Fibroblast of lung (primary cell): ENCODE measurements at regions not wholly inside any gene's neighbourhood (a gene's known extent, or its start where the extent isn't known, plus 50 kb on each side); places are given as distances from the start of the nearest gene placed in this dataset.

Experiments used
- DNase-seq, 2 donors: peaks; one replicate each; pipeline versions ENCODE4 v3.0.0 to v3.0.0-alpha.2; 2010; ENCODE audit warnings: low read depth in 2 of 2
- H2AFZ ChIP-seq: 2 replicates; pipeline ENCODE4 v1.5.1; 2012; ENCODE audit warnings: low read length, control low read depth, inconsistent platforms
- H3K27ac ChIP-seq: 2 replicates; pipeline ENCODE4 v1.5.1; 2011; ENCODE audit warnings: low read length, control low read depth; ENCODE audit not compliant: insufficient read depth
- H3K27me3 ChIP-seq: 2 replicates; pipeline ENCODE4 v1.5.1; 2011; ENCODE audit warnings: mild to moderate bottlenecking, low read length; ENCODE audit not compliant: control insufficient read depth, insufficient read depth
- H3K36me3 ChIP-seq: 2 replicates; pipeline ENCODE4 v1.5.1; 2011; ENCODE audit warnings: low read length; ENCODE audit not compliant: control insufficient read depth, insufficient read depth
- H3K4me1 ChIP-seq: 2 replicates; pipeline ENCODE4 v1.5.1; 2011; ENCODE audit warnings: low read length; ENCODE audit not compliant: control insufficient read depth, insufficient read depth; ENCODE audit errors: extremely low read depth
- H3K4me2 ChIP-seq: 2 replicates; pipeline ENCODE4 v1.5.1; 2011; ENCODE audit warnings: low read length, control low read depth; ENCODE audit not compliant: insufficient read depth; ENCODE audit errors: extremely low read depth
- H3K4me3 ChIP-seq, 4 experiments: fragments of 200-600 bp in 1 of 4; sonication (generic) in 1 of 4; replicated peaks in 1 of 4; 2 replicates each; pipeline ENCODE4 v1.5.1; 2011 to 2016; ENCODE audit warnings: low read length in 4 of 4, low read depth in 3 of 4, mild to moderate bottlenecking in 3 of 4, control low read depth in 2 of 4, inconsistent platforms in 1 of 4, mixed read lengths in 1 of 4; ENCODE audit not compliant: insufficient read depth in 1 of 4; ENCODE audit errors: control extremely low read depth in 1 of 4
- H3K79me2 ChIP-seq: 2 replicates; pipeline ENCODE4 v1.5.1; 2012; ENCODE audit warnings: mild to moderate bottlenecking, low read length, inconsistent platforms; ENCODE audit not compliant: control insufficient read depth, insufficient read depth
- H3K9ac ChIP-seq: 2 replicates; pipeline ENCODE4 v1.5.1; 2011; ENCODE audit warnings: mild to moderate bottlenecking, low read length, control low read depth; ENCODE audit not compliant: insufficient read depth
- H3K9me3 ChIP-seq: 2 replicates; pipeline ENCODE4 v1.5.1; 2012; ENCODE audit warnings: low read depth, low read length; ENCODE audit not compliant: control insufficient read depth, insufficient read depth
- H4K20me1 ChIP-seq: 2 replicates; pipeline ENCODE4 v1.5.1; 2011; ENCODE audit warnings: low read length; ENCODE audit not compliant: control insufficient read depth, insufficient read depth; ENCODE audit errors: extremely low read depth
- EZH2 ChIP-seq: IDR thresholded peaks from 2 replicates; pipeline ENCODE4 v1.5.1; 2012; ENCODE audit warnings: low read length, control low read depth, mild to moderate bottlenecking; ENCODE audit errors: missing control alignments
- TF ChIP-seq, protein P1 (sequence below), 2 donors: IDR thresholded peaks in 1 of 2; conservative IDR thresholded peaks in 1 of 2; 1 replicate in 1 of 2; 2 replicates in 1 of 2; pipeline ENCODE4 v1.5.1; 2011 to 2012; ENCODE audit warnings: low read length in 2 of 2, control low read depth in 1 of 2, inconsistent platforms in 1 of 2, low read depth in 1 of 2, mild to moderate bottlenecking in 1 of 2

GRCh38 chr14:87816416-87816815 is 176.6 kb downstream of the GALC start:
- H3K79me2 ChIP-seq = no peaks in the 10 kb centered on the region
- no peak overlapping the region for H3K27ac ChIP-seq
- H3K27me3 ChIP-seq = no peaks in the 10 kb centered on the region
- no peak overlapping the region for H3K4me2 ChIP-seq
- H3K4me3 ChIP-seq = no peak overlapping the region
- H2AFZ ChIP-seq = no peak overlapping the region
- H3K36me3 ChIP-seq = no peaks in the 10 kb centered on the region
- no peak overlapping the region for H3K9ac ChIP-seq
- H3K9me3 ChIP-seq = no peaks in the 10 kb centered on the region
- H3K4me1 ChIP-seq = no peaks in the 10 kb centered on the region
- TF ChIP-seq, protein P1, sequence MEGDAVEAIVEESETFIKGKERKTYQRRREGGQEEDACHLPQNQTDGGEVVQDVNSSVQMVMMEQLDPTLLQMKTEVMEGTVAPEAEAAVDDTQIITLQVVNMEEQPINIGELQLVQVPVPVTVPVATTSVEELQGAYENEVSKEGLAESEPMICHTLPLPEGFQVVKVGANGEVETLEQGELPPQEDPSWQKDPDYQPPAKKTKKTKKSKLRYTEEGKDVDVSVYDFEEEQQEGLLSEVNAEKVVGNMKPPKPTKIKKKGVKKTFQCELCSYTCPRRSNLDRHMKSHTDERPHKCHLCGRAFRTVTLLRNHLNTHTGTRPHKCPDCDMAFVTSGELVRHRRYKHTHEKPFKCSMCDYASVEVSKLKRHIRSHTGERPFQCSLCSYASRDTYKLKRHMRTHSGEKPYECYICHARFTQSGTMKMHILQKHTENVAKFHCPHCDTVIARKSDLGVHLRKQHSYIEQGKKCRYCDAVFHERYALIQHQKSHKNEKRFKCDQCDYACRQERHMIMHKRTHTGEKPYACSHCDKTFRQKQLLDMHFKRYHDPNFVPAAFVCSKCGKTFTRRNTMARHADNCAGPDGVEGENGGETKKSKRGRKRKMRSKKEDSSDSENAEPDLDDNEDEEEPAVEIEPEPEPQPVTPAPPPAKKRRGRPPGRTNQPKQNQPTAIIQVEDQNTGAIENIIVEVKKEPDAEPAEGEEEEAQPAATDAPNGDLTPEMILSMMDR (conservative IDR thresholded peaks at IDR 0.05 in 1 of 2, IDR thresholded peaks at IDR 0.05 in 1 of 2; ENCODE audit: low read depth in 1 of 2, low read length in 2 of 2) = no peak
- no peak for TF ChIP-seq EZH2
- H4K20me1 ChIP-seq = no peaks in the 10 kb centered on the region
- no peak for DNase-seq

DNA sequence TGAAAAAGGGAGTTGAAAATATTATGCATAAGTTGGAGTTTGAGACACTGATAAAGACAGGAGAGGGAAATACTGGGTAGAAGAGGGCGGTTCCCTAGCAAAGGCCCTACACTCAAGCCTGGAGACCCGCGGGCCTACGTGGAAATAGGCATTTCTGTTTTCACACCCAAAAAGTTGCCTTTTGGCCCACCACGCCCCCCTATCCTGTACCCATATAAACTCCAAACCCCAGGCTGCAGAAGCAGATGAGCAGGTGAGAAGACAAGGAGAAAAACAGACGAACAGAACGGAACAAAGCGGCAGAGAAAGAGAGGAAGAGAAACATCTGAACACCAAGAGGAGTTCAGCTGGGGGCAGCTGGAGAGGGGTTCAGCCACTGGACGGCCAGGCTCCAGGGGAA is 177.9 kb downstream of the GALC start:
- TF ChIP-seq, protein P1 (conservative IDR thresholded peaks at IDR 0.05 in 1 of 2, IDR thresholded peaks at IDR 0.05 in 1 of 2; ENCODE audit: low read depth in 1 of 2, low read length in 2 of 2) = no peak
- TF ChIP-seq EZH2 = no peak
- Histone ChIP-seq H3K27ac (no peak overlapping the region), H3K4me2 (no peak overlapping the region), H3K36me3 (no peaks in the 10 kb centered on the region), H3K79me2 (no peaks in the 10 kb centered on the region), H3K4me1 (no peaks in the 10 kb centered on the region), H2AFZ (no peak overlapping the region), H3K9me3 (no peaks in the 10 kb centered on the region), H3K4me3 (no peak overlapping the region), H3K27me3 (no peaks in the 10 kb centered on the region), H3K9ac (no peak overlapping the region), H4K20me1 (no peaks in the 10 kb centered on the region)
- no peak for DNase-seq

DNA sequence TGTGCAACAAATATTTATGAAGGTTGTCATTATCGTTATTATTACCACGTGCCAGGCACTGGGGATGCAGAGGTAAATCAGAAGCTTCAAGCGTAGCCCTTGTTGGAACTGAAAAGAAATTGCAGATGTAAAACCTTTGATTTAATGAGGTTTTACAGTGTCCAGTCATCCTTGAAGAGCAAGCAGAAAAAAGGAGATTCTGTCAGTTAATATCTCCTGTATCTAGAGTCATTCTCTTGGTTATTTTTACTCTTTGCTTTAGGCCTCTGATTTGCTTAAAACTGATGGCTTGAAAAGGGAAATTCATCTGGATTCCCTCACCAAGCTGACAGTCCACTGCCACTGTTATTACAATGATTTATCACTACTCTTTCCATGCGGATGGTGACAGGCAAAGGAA is 179.3 kb downstream of the GALC start:
- no peak overlapping the region for H3K4me3 ChIP-seq
- no peaks in the 10 kb centered on the region for H3K4me1 ChIP-seq
- no peaks in the 10 kb centered on the region for H3K27me3 ChIP-seq
- H3K9ac ChIP-seq = no peak overlapping the region
- no peak for DNase-seq
- H3K79me2 ChIP-seq = no peaks in the 10 kb centered on the region
- H2AFZ ChIP-seq = no peak overlapping the region
- H4K20me1 ChIP-seq = no peaks in the 10 kb centered on the region
- no peak overlapping the region for H3K27ac ChIP-seq
- no peak overlapping the region for H3K4me2 ChIP-seq
- no peaks in the 10 kb centered on the region for H3K36me3 ChIP-seq
- H3K9me3 ChIP-seq = no peaks in the 10 kb centered on the region
- TF ChIP-seq, protein P1 (conservative IDR thresholded peaks at IDR 0.05 in 1 of 2, IDR thresholded peaks at IDR 0.05 in 1 of 2; ENCODE audit: low read depth in 1 of 2, low read length in 2 of 2) = no peak
- TF ChIP-seq EZH2 = no peak
